H1 (cell line): ENCODE measurements at regions not wholly inside any gene's neighbourhood (a gene's known extent, or its start where the extent isn't known, plus 50 kb on each side); places are given as distances from the start of the nearest gene placed in this dataset.

Experiments used
- CTCF ChIA-PET: fragments of 300-600 bp; sonication (Branson Sonifier 250); formaldehyde crosslinking; loops from one replicate; lab custom pipeline; 2021; ENCODE audit not compliant: partially characterized antibody; lab: Charles Lee
- POLR2A ChIA-PET: fragments of 300-600 bp; sonication (Branson Sonifier 250); formaldehyde crosslinking; loops from one replicate; lab custom pipeline; 2021; ENCODE audit warnings: inconsistent platforms; ENCODE audit not compliant: partially characterized antibody; lab: Charles Lee
- DNase-seq, 2 experiments: peaks; one replicate each; pipeline versions ENCODE4 v3.0.0 to v3.0.0-alpha.2; 2010 to 2022; ENCODE audit warnings: low spot score in 2 of 2, low read depth in 1 of 2, mixed read lengths in 1 of 2
- FAIRE-seq: peaks from 2 replicates; lab custom pipeline; 2011; peaks lifted over from hg19 to GRCh38; lab: Jason Lieb, UNC
- H2AFZ ChIP-seq: 2 replicates; pipeline ENCODE4 v1.8.1; 2012; ENCODE audit warnings: low read length, inconsistent platforms
- H2AK5ac ChIP-seq: 2 replicates; pipeline ENCODE4 v1.6.1; 2013; ENCODE audit warnings: low read depth, low read length
- H2BK120ac ChIP-seq: replicated peaks from 2 replicates; pipeline ENCODE3; 2013; ENCODE audit warnings: low read depth, low read length, inconsistent platforms
- H2BK12ac ChIP-seq: 2 replicates; pipeline ENCODE4 v1.6.1; 2013; ENCODE audit warnings: low read depth, low read length
- H2BK15ac ChIP-seq: 2 replicates; pipeline ENCODE4 v1.6.1; 2013; ENCODE audit warnings: low read length
- H2BK20ac ChIP-seq: 2 replicates; pipeline ENCODE4 v1.6.1; 2013; ENCODE audit warnings: low read length
- H2BK5ac ChIP-seq: 2 replicates; pipeline ENCODE4 v1.6.1; 2013; ENCODE audit warnings: low read depth, low read length
- H3K14ac ChIP-seq: 2 replicates; pipeline ENCODE4 v1.6.1; 2013; ENCODE audit warnings: inconsistent platforms; ENCODE audit not compliant: insufficient read length
- H3K18ac ChIP-seq: 2 replicates; pipeline ENCODE4 v1.6.1; 2013; ENCODE audit warnings: low read length; ENCODE audit errors: extremely low read depth
- H3K23ac ChIP-seq: 2 replicates; pipeline ENCODE4 v1.6.1; 2013; ENCODE audit warnings: inconsistent platforms; ENCODE audit not compliant: insufficient read length
- H3K23me2 ChIP-seq: 2 replicates; pipeline ENCODE4 v1.6.1; 2013; ENCODE audit warnings: low read depth, low read length
- H3K27ac ChIP-seq: 2 replicates; pipeline ENCODE4 v1.6.1; 2011; ENCODE audit warnings: low read depth, low read length, inconsistent platforms
- H3K27me3 ChIP-seq, 4 experiments: replicated peaks in 1 of 4; 1 replicate in 1 of 4; 2 replicates in 3 of 4; pipeline versions ENCODE4 v1.6.1 to v1.8.1; 2011 to 2013; ENCODE audit warnings: low read length in 3 of 4, mild to moderate bottlenecking in 3 of 4, inconsistent platforms in 2 of 4, mixed read lengths in 2 of 4, moderate library complexity in 1 of 4; ENCODE audit not compliant: control insufficient read depth in 3 of 4, insufficient read depth in 3 of 4; ENCODE audit errors: extremely low read depth in 1 of 4
- H3K36me3 ChIP-seq, 4 experiments: 2 replicates each; pipeline versions ENCODE4 v1.6.1 to v1.8.1; 2011 to 2013; ENCODE audit warnings: mild to moderate bottlenecking in 4 of 4, low read length in 3 of 4, moderate library complexity in 2 of 4, control low read depth in 1 of 4, inconsistent platforms in 1 of 4; ENCODE audit not compliant: insufficient read depth in 4 of 4, control insufficient read depth in 2 of 4
- H3K4ac ChIP-seq: replicated peaks from 2 replicates; pipeline ENCODE3; 2013; ENCODE audit warnings: low read length, low read depth, mixed read lengths, inconsistent platforms; ENCODE audit not compliant: insufficient read length
- H3K4me1 ChIP-seq, 4 experiments: replicated peaks in 1 of 4; 1 replicate in 1 of 4; 2 replicates in 3 of 4; pipeline versions ENCODE4 v1.6.1 to v1.8.1; 2011 to 2013; ENCODE audit warnings: low read length in 3 of 4, inconsistent platforms in 2 of 4, mixed read lengths in 1 of 4; ENCODE audit not compliant: insufficient read depth in 4 of 4, control insufficient read depth in 3 of 4
- H3K4me2 ChIP-seq, 2 experiments: 2 replicates each; pipeline versions ENCODE4 v1.6.1 to v1.8.1; 2011 to 2013; ENCODE audit warnings: low read depth in 2 of 2, low read length in 2 of 2, control low read depth in 1 of 2, inconsistent platforms in 1 of 2, mild to moderate bottlenecking in 1 of 2; ENCODE audit not compliant: insufficient read depth in 1 of 2
- H3K4me3 ChIP-seq, 4 experiments: fragments of 200-600, 300-600 bp in 1 of 4; sonication (generic), shearing (Covaris generic), sonication (Bioruptor Twin) in 1 of 4; 2 replicates each; pipeline versions ENCODE4 v1.5.1 to v1.8.1; 2011 to 2016; ENCODE audit warnings: low read length in 4 of 4, low read depth in 3 of 4, control low read depth in 2 of 4, inconsistent platforms in 2 of 4, mild to moderate bottlenecking in 2 of 4, mixed read lengths in 1 of 4, moderate library complexity in 1 of 4; ENCODE audit not compliant: insufficient read depth in 2 of 4; ENCODE audit errors: extremely low read depth in 1 of 4
- H3K56ac ChIP-seq: replicated peaks from 2 replicates; pipeline ENCODE3; 2013; ENCODE audit warnings: low read depth, mild to moderate bottlenecking, mixed read lengths, low read length, inconsistent platforms; ENCODE audit not compliant: insufficient read length
- H3K79me1 ChIP-seq: 2 replicates; pipeline ENCODE4 v1.6.1; 2013; ENCODE audit warnings: low read depth, low read length, control low read depth
- H3K79me2 ChIP-seq, 2 experiments: 2 replicates each; pipeline versions ENCODE4 v1.6.1 to v1.8.1; 2012 to 2013; ENCODE audit warnings: low read length in 2 of 2, mild to moderate bottlenecking in 2 of 2, inconsistent platforms in 1 of 2; ENCODE audit not compliant: insufficient read depth in 2 of 2, control insufficient read depth in 1 of 2
- H3K9ac ChIP-seq, 4 experiments: replicated peaks in 1 of 4; 1 replicate in 1 of 4; 2 replicates in 3 of 4; pipeline versions ENCODE4 v1.6.1 to v1.8.1; 2011 to 2013; ENCODE audit warnings: low read depth in 3 of 4, low read length in 3 of 4, control low read depth in 2 of 4, mild to moderate bottlenecking in 2 of 4, moderate library complexity in 2 of 4, inconsistent platforms in 1 of 4; ENCODE audit errors: extremely low read depth in 1 of 4
- H3K9me3 ChIP-seq, 2 experiments: 2 replicates each; pipeline versions ENCODE4 v1.6.1 to v1.8.1; 2012 to 2013; ENCODE audit warnings: mild to moderate bottlenecking in 2 of 2, moderate library complexity in 2 of 2, control low read depth in 1 of 2, inconsistent platforms in 1 of 2, low read depth in 1 of 2, low read length in 1 of 2, mixed read lengths in 1 of 2; ENCODE audit not compliant: insufficient read depth in 2 of 2
- H4K20me1 ChIP-seq, 2 experiments: replicated peaks in 1 of 2; 2 replicates each; pipeline versions ENCODE3 to v1.8.1; 2011 to 2013; ENCODE audit warnings: inconsistent platforms in 2 of 2, low read length in 2 of 2, mild to moderate bottlenecking in 1 of 2; ENCODE audit not compliant: insufficient read depth in 2 of 2, control insufficient read depth in 1 of 2
- H4K5ac ChIP-seq: 2 replicates; pipeline ENCODE4 v1.6.1; 2013; ENCODE audit warnings: low read length, low read depth, mixed read lengths, inconsistent platforms; ENCODE audit not compliant: insufficient read length
- H4K8ac ChIP-seq: 2 replicates; pipeline ENCODE4 v1.8.0; 2013; ENCODE audit warnings: mild to moderate bottlenecking, moderate library complexity, low read length, inconsistent platforms; ENCODE audit not compliant: insufficient read depth; ENCODE audit errors: extremely low read depth
- H4K91ac ChIP-seq: replicated peaks from 2 replicates; pipeline ENCODE3; 2013; ENCODE audit warnings: low read length, mixed read lengths, inconsistent platforms; ENCODE audit not compliant: insufficient read length
- BACH1 ChIP-seq: IDR thresholded peaks from 2 replicates; pipeline ENCODE4 v1.6.1; 2012; ENCODE audit warnings: low read length, improper control_type of control experiment
- CEBPB ChIP-seq: IDR thresholded peaks from 2 replicates; pipeline ENCODE4 v1.6.1; 2012; ENCODE audit warnings: low read depth, low read length
- CHD2 ChIP-seq: IDR thresholded peaks from 2 replicates; pipeline ENCODE4 v1.6.1; 2012; ENCODE audit warnings: low read length, improper control_type of control experiment
- CREB1 ChIP-seq: IDR thresholded peaks from 2 replicates; pipeline ENCODE4 v1.6.1; 2012; ENCODE audit warnings: inconsistent platforms
- CTBP2 ChIP-seq: IDR thresholded peaks from 2 replicates; pipeline ENCODE4 v1.7.0; 2011; ENCODE audit warnings: borderline replicate concordance, mild to moderate bottlenecking, moderate library complexity, mixed read lengths, low read length; ENCODE audit not compliant: insufficient read depth, insufficient read length
- FOSL1 ChIP-seq: IDR thresholded peaks from 2 replicates; pipeline ENCODE4 v1.6.1; 2011; ENCODE audit warnings: mild to moderate bottlenecking, low read depth, low read length, moderate library complexity; ENCODE audit not compliant: insufficient read depth
- HDAC6 ChIP-seq: IDR thresholded peaks from one replicate; pipeline ENCODE4 v1.7.1; 2012; ENCODE audit warnings: low read depth, mild to moderate bottlenecking, inconsistent platforms, low read length, moderate library complexity
- KDM5A ChIP-seq: fragments of 200-600 bp; IDR thresholded peaks from 2 replicates; pipeline ENCODE4 v1.7.1; 2012; ENCODE audit warnings: mild to moderate bottlenecking, low read length, inconsistent platforms, mixed read lengths
- TAF1 ChIP-seq: IDR thresholded peaks from 2 replicates; pipeline ENCODE4 v1.6.1; 2011; ENCODE audit warnings: mild to moderate bottlenecking, low read depth, low read length
- ZNF274 ChIP-seq: IDR thresholded peaks from 2 replicates; pipeline ENCODE4 v1.7.0; 2012; ENCODE audit warnings: low read length, borderline replicate concordance; ENCODE audit errors: extremely low read depth
- WGBS, 2 experiments: shearing (Covaris generic) in 1 of 2; methylation state at CpG; one replicate each; pipeline versions ENCODE4 v1.1.6 to v1.1.7; 2013 to 2015; ENCODE audit warnings: low lambda C conversion rate in 2 of 2, mixed read lengths in 2 of 2, inconsistent platforms in 1 of 2, low coverage in 1 of 2, missing lambda C conversion rate in 1 of 2; ENCODE audit not compliant: insufficient replicate concordance in 2 of 2, insufficient coverage in 1 of 2, insufficient read length in 1 of 2; ENCODE audit errors: extremely low coverage in 1 of 2, missing lambda C conversion rate in 1 of 2; 5-methylcytosine and 5-hydroxymethylcytosine counted together
- TF ChIP-seq, protein P1 (sequence below): IDR thresholded peaks from 2 replicates; pipeline ENCODE4 v1.6.1; 2011; ENCODE audit warnings: low read length, improper control_type of control experiment

DNA sequence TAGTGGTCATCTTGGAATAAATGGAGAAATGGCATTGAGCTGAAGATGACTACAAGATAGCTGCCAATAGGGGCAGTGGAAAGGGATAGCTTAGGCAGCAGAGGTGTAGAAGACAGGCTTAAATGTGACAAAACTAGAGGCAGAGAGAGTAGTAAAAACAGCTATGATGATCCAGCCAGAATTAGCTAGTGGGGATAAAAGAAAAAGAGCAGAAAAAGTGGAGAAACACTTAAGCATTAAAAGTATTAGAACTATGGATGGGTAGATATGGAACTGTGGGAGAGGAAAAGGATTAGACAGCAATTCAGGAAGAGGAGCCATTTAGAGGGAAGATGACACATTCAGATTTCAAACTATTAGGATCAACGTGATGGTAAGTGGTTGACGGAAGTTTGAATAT is 202.5 kb upstream of the SAMSN1 start:
- Histone ChIP-seq H3K27me3 (peaks cover 0 to 1% (median 0%) of the 10 kb centered on the region in 4 experiments; a peak in 1 of 7 replicates), H3K27ac (no peak overlapping the region), H2BK15ac (no peak overlapping the region), H3K79me1 (no peaks in the 10 kb centered on the region), H2BK20ac (no peak overlapping the region)
- TF ChIP-seq CTBP2 = no peak
- no peak for TF ChIP-seq CEBPB
- no peak for TF ChIP-seq FOSL1
- no peak for TF ChIP-seq BACH1
- TF ChIP-seq CHD2 = no peak
- TF ChIP-seq TAF1 = no peak
- TF ChIP-seq HDAC6 = no peak
- no peak for TF ChIP-seq ZNF274
- no peak for TF ChIP-seq CREB1
- TF ChIP-seq KDM5A = no peak
- TF ChIP-seq, protein P1, sequence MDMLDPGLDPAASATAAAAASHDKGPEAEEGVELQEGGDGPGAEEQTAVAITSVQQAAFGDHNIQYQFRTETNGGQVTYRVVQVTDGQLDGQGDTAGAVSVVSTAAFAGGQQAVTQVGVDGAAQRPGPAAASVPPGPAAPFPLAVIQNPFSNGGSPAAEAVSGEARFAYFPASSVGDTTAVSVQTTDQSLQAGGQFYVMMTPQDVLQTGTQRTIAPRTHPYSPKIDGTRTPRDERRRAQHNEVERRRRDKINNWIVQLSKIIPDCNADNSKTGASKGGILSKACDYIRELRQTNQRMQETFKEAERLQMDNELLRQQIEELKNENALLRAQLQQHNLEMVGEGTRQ = no peak
- TF ChIP-seq, all 59 proteins: peak for 0
- H3K4me2 ChIP-seq = no peak overlapping the region
- H3K9ac ChIP-seq = no peak overlapping the region
- H2AFZ ChIP-seq = no peak overlapping the region
- H4K8ac ChIP-seq = no peak overlapping the region
- no peak overlapping the region for H2BK12ac ChIP-seq
- H3K4me1 ChIP-seq = no peaks in the 10 kb centered on the region
- no peaks in the 10 kb centered on the region for H3K9me3 ChIP-seq
- H4K91ac ChIP-seq = no peak overlapping the region
- H3K79me2 ChIP-seq = no peaks in the 10 kb centered on the region
- H4K5ac ChIP-seq = no peak overlapping the region
- H2BK5ac ChIP-seq = no peak overlapping the region
- 85% methylated on average over 2 of the region's 2 CpGs; no CpG with 5 or more reads in 1 of the 2 experiments for WGBS, 2 experiments
- H2AK5ac ChIP-seq = no peak overlapping the region
- H3K4ac ChIP-seq = no peak overlapping the region
- no peaks in the 10 kb centered on the region for H3K23me2 ChIP-seq
- H3K4me3 ChIP-seq = no peak overlapping the region
- no peak overlapping the region for H3K14ac ChIP-seq
- FAIRE-seq = no peak
- POLR2A ChIA-PET = no interaction called here
- H3K18ac ChIP-seq = no peak overlapping the region
- CTCF ChIA-PET = interaction anchor here (1.1 to 1.6 kb wide), 3 partner anchors 11 to 26 kb away, joined by 3 to 10 read pairs (median 4); no protein-coding TSS in a partner anchor
- H2BK120ac ChIP-seq = no peak overlapping the region
- H3K36me3 ChIP-seq = no peaks in the 10 kb centered on the region
- H4K20me1 ChIP-seq = no peaks in the 10 kb centered on the region
- H3K56ac ChIP-seq = no peak overlapping the region
- no peak overlapping the region for H3K23ac ChIP-seq
- DNase-seq = no peak
